Endothelial cell of umbilical vein (primary cell): ENCODE measurements at regions not wholly inside any gene's neighbourhood (a gene's known extent, or its start where the extent isn't known, plus 50 kb on each side); places are given as distances from the start of the nearest gene placed in this dataset.

Experiments
- BruUV-seq: library from RNA; stranded (reverse); fragments of 400-500 nt; replicated peaks from 2 replicates; lab custom pipeline; 2021; lab: Mats Ljungman, UMichigan
- CTCF ChIA-PET: fragments of 300-600, 350-600 bp; sonication (Branson Sonifier 250); formaldehyde crosslinking; loops from one replicate; lab custom pipeline; 2021; ENCODE audit warnings: antibody characterized with exemption, inconsistent platforms; lab: Charles Lee
- POLR2A ChIA-PET: fragments of 300-600, 350-600 bp; sonication (Branson Sonifier 250); formaldehyde crosslinking; loops from one replicate; lab custom pipeline; 2021; ENCODE audit warnings: antibody characterized with exemption, inconsistent platforms; lab: Charles Lee
- DNase-seq: peaks from one replicate; pipeline ENCODE4 v3.0.0-alpha.2; 2011; ENCODE audit warnings: low read depth, low spot score
- FAIRE-seq: peaks from 2 replicates; lab custom pipeline; 2011; peaks lifted over from hg19 to GRCh38; lab: Jason Lieb, UNC
- H2AFZ ChIP-seq: 2 replicates; pipeline ENCODE4 v1.6.0; 2012; ENCODE audit warnings: low read depth, low read length, control low read depth, inconsistent platforms
- H3K27ac ChIP-seq: 2 replicates; pipeline ENCODE4 v1.5.1; 2011; ENCODE audit warnings: low read depth, mild to moderate bottlenecking, control low read depth, low read length, moderate library complexity; ENCODE audit not compliant: insufficient read depth
- H3K27me3 ChIP-seq, 2 experiments: 2 replicates each; pipeline versions ENCODE4 v1.6.0 to v1.6.1; 2011; ENCODE audit warnings: low read length in 2 of 2, mixed read lengths in 1 of 2; ENCODE audit not compliant: control insufficient read depth in 2 of 2, insufficient read depth in 2 of 2
- H3K36me3 ChIP-seq, 2 experiments: 2 replicates in 1 of 2; 3 replicates in 1 of 2; pipeline ENCODE4 v1.5.1; 2011; ENCODE audit warnings: low read length in 2 of 2, mild to moderate bottlenecking in 1 of 2, moderate library complexity in 1 of 2; ENCODE audit not compliant: control insufficient read depth in 2 of 2, insufficient read depth in 2 of 2; ENCODE audit errors: extremely low read depth in 1 of 2
- H3K4me1 ChIP-seq: 3 replicates; pipeline ENCODE4 v1.5.1; 2011; ENCODE audit warnings: mild to moderate bottlenecking, low read length; ENCODE audit not compliant: control insufficient read depth, insufficient read depth; ENCODE audit errors: extremely low read depth
- H3K4me2 ChIP-seq: 2 replicates; pipeline ENCODE4 v1.6.1; 2011; ENCODE audit warnings: low read length, control low read depth, mixed read lengths; ENCODE audit not compliant: insufficient read depth
- H3K4me3 ChIP-seq, 3 experiments: fragments of 200-600 bp in 1 of 3; sonication (generic), shearing (Covaris generic) in 1 of 3; replicated peaks in 1 of 3; 2 replicates each; pipeline ENCODE4 v1.5.1; 2011 to 2016; ENCODE audit warnings: control low read depth in 3 of 3, low read length in 3 of 3, mild to moderate bottlenecking in 2 of 3, inconsistent platforms in 1 of 3, low read depth in 1 of 3, moderate library complexity in 1 of 3; ENCODE audit not compliant: insufficient read depth in 1 of 3
- H3K79me2 ChIP-seq: 2 replicates; pipeline ENCODE4 v1.6.0; 2012; ENCODE audit warnings: low read length, inconsistent platforms; ENCODE audit not compliant: control insufficient read depth, insufficient read depth
- H3K9ac ChIP-seq: replicated peaks from 2 replicates; pipeline ENCODE3; 2011; ENCODE audit warnings: low read length, control low read depth; ENCODE audit not compliant: insufficient read depth; ENCODE audit errors: extremely low read depth
- H3K9me1 ChIP-seq: replicated peaks from 3 replicates; pipeline ENCODE4 v1.6.0; 2011; ENCODE audit warnings: mild to moderate bottlenecking, low read length; ENCODE audit not compliant: control insufficient read depth, insufficient read depth; ENCODE audit errors: extremely low read depth
- H3K9me3 ChIP-seq: replicated peaks from 2 replicates; pipeline ENCODE4 v1.5.1; 2012; ENCODE audit warnings: low read length, inconsistent platforms; ENCODE audit not compliant: control insufficient read depth, insufficient read depth
- H4K20me1 ChIP-seq: replicated peaks from 2 replicates; pipeline ENCODE3; 2011; ENCODE audit warnings: mild to moderate bottlenecking, low read length; ENCODE audit not compliant: control insufficient read depth, insufficient read depth; ENCODE audit errors: extremely low read depth
- EZH2 ChIP-seq: IDR thresholded peaks from 2 replicates; pipeline ENCODE4 v1.6.1; 2012; ENCODE audit warnings: borderline replicate concordance, low read depth, mild to moderate bottlenecking, moderate library complexity, low read length, inconsistent platforms; ENCODE audit not compliant: severe bottlenecking
- FOS ChIP-seq: IDR thresholded peaks from 2 replicates; pipeline ENCODE4 v1.6.1; 2011; ENCODE audit warnings: mild to moderate bottlenecking, low read length, moderate library complexity, borderline replicate concordance; ENCODE audit not compliant: insufficient read depth
- GATA2 ChIP-seq: IDR thresholded peaks from 2 replicates; pipeline ENCODE4 v1.7.0; 2011; ENCODE audit warnings: low read depth, mild to moderate bottlenecking, moderate library complexity, mixed read lengths, low read length; ENCODE audit not compliant: insufficient read length, insufficient read depth
- JUN ChIP-seq: IDR thresholded peaks from 2 replicates; pipeline ENCODE4 v1.6.1; 2011; ENCODE audit warnings: borderline replicate concordance, low read depth; ENCODE audit not compliant: insufficient read length, insufficient read depth
- MYC ChIP-seq: IDR thresholded peaks from one replicate; pipeline ENCODE4 v1.6.1; 2011; ENCODE audit warnings: mild to moderate bottlenecking, low read depth, low read length
- POLR2A ChIP-seq: IDR thresholded peaks from 2 replicates; pipeline ENCODE4 v1.6.1; 2012; ENCODE audit warnings: low read depth, mild to moderate bottlenecking, control low read depth, low read length
- POLR2AphosphoS5 ChIP-seq: IDR thresholded peaks from 2 replicates; pipeline ENCODE4 v1.6.1; 2012; ENCODE audit warnings: low read depth, mild to moderate bottlenecking, control low read depth, low read length, moderate library complexity; ENCODE audit not compliant: insufficient read depth
- dilution Hi-C: fragments of 300-500 bp; cut with MboI; formaldehyde crosslinking; loops from one replicate; pipeline ENCODE4 v1.15.0; 2019; ENCODE audit warnings: low sequenced_read_pairs; ENCODE audit not compliant: extremely low pct_ligation_motif_present
- intact Hi-C: fragments of 100-400 bp; cut with micrococcal nuclease; formaldehyde crosslinking; loops from one replicate; pipeline ENCODE4 v1.10.0; 2022
- TF ChIP-seq, protein P1 (sequence below): IDR thresholded peaks from 2 replicates; pipeline ENCODE4 v1.6.1; 2011; ENCODE audit not compliant: insufficient read depth, insufficient read length
- TF ChIP-seq, protein P2 (sequence below), 2 donors: IDR thresholded peaks; 1 replicate in 1 of 2; 2 replicates in 1 of 2; pipeline ENCODE4 v1.5.1; 2011; ENCODE audit warnings: low read length in 2 of 2, mild to moderate bottlenecking in 2 of 2, moderate library complexity in 2 of 2, control low read depth in 1 of 2, inconsistent platforms in 1 of 2, low read depth in 1 of 2; ENCODE audit not compliant: insufficient read depth in 1 of 2; ENCODE audit errors: extremely low read depth in 1 of 2

DNA sequence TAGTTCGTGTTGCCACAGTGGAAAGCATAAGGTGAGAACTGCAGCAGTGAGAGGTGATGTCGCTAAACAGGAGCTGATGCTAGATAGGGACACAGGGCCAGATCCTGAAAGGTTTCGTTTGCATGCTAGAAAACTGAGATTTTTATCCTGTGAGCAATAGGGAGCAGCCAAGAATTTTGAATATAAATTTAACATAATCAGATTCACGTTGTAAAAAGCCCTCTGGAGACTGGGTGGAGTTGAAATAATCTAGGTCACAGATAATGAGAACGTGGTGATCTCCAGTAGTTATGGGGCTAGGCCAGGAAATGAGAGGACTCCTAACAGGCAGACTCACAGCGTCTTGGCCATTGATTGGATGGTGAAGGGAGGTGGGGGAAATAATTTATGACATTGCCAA is 92.1 kb upstream of the IMMP2L start:
- no peak overlapping the region for H3K4me2 ChIP-seq
- H3K27me3 ChIP-seq = peaks cover 0 to 2% of the 10 kb centered on the region in 2 experiments
- H2AFZ ChIP-seq = no peak overlapping the region
- no peaks in the 10 kb centered on the region for H4K20me1 ChIP-seq
- no peak overlapping the region for H3K27ac ChIP-seq
- BruUV-seq = no TSS peak
- TF ChIP-seq GATA2 (no peak), POLR2AphosphoS5 (no peak), POLR2A (no peak), FOS (no peak), EZH2 (no peak)
- TF ChIP-seq, protein P1, sequence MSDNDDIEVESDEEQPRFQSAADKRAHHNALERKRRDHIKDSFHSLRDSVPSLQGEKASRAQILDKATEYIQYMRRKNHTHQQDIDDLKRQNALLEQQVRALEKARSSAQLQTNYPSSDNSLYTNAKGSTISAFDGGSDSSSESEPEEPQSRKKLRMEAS = no peak
- H3K4me1 ChIP-seq = no peaks in the 10 kb centered on the region
- FAIRE-seq = no peak
- no peak for DNase-seq
- ChIA-PET POLR2A (no interaction called here), CTCF (no interaction called here)
- no peak overlapping the region for H3K9ac ChIP-seq
- no peak overlapping the region for H3K4me3 ChIP-seq
- no peaks in the 10 kb centered on the region for H3K9me1 ChIP-seq
- dilution Hi-C loops (no loop called here), intact Hi-C loops (no loop called here)
- no peaks in the 10 kb centered on the region for H3K79me2 ChIP-seq
- H3K9me3 ChIP-seq = no peaks in the 10 kb centered on the region
- no peaks in the 10 kb centered on the region for H3K36me3 ChIP-seq

DNA sequence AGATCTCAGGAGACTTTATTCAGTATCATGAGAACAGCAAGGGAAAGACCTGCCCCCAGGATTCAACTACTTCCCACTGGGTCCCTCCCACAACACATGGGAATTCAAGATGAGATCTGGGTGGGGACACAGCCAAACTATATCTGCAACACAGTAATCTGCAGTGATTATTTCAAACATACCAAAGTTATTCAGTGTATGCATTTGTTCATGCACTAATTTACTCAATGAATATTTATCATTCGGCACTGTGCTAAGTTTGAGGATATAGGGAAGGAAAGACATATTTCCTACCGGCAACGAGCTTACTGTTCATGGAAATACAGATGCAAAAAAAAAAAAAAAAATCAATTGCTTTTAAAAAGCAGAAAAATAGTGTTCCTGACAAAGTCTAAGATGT is 91.6 kb upstream of the IMMP2L start:
- no peak overlapping the region for H3K9ac ChIP-seq
- H2AFZ ChIP-seq = no peak overlapping the region
- BruUV-seq = no TSS peak
- TF ChIP-seq JUN (no peak), POLR2A (no peak), POLR2AphosphoS5 (no peak), EZH2 (no peak), MYC (no peak), FOS (no peak), GATA2 (no peak)
- TF ChIP-seq, protein P2, sequence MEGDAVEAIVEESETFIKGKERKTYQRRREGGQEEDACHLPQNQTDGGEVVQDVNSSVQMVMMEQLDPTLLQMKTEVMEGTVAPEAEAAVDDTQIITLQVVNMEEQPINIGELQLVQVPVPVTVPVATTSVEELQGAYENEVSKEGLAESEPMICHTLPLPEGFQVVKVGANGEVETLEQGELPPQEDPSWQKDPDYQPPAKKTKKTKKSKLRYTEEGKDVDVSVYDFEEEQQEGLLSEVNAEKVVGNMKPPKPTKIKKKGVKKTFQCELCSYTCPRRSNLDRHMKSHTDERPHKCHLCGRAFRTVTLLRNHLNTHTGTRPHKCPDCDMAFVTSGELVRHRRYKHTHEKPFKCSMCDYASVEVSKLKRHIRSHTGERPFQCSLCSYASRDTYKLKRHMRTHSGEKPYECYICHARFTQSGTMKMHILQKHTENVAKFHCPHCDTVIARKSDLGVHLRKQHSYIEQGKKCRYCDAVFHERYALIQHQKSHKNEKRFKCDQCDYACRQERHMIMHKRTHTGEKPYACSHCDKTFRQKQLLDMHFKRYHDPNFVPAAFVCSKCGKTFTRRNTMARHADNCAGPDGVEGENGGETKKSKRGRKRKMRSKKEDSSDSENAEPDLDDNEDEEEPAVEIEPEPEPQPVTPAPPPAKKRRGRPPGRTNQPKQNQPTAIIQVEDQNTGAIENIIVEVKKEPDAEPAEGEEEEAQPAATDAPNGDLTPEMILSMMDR (IDR thresholded peaks at IDR 0.05; ENCODE audit: extremely low read depth in 1 of 2, insufficient read depth in 1 of 2, low read depth in 1 of 2, low read length in 2 of 2) = no peak
- TF ChIP-seq, protein P1 = no peak
- H3K9me1 ChIP-seq = no peaks in the 10 kb centered on the region
- no peak overlapping the region for H3K4me3 ChIP-seq
- no peaks in the 10 kb centered on the region for H3K36me3 ChIP-seq
- DNase-seq (no peak), FAIRE-seq (no peak)
- no peaks in the 10 kb centered on the region for H3K9me3 ChIP-seq
- intact Hi-C loops (no loop called here), dilution Hi-C loops (no loop called here)
- ChIA-PET CTCF (no interaction called here), POLR2A (no interaction called here)
- H3K79me2 ChIP-seq = no peaks in the 10 kb centered on the region
- peaks cover 0 to 2% of the 10 kb centered on the region in 2 experiments for H3K27me3 ChIP-seq
- H3K27ac ChIP-seq = no peak overlapping the region
- H3K4me1 ChIP-seq = no peaks in the 10 kb centered on the region
- no peak overlapping the region for H3K4me2 ChIP-seq
- H4K20me1 ChIP-seq = no peaks in the 10 kb centered on the region
